ENCODE measurements at regions not wholly inside any gene's neighbourhood (a gene's known extent, or its start where the extent isn't known, plus 50 kb on each side); places are given as distances from the start of the nearest gene placed in this dataset.

DNA sequence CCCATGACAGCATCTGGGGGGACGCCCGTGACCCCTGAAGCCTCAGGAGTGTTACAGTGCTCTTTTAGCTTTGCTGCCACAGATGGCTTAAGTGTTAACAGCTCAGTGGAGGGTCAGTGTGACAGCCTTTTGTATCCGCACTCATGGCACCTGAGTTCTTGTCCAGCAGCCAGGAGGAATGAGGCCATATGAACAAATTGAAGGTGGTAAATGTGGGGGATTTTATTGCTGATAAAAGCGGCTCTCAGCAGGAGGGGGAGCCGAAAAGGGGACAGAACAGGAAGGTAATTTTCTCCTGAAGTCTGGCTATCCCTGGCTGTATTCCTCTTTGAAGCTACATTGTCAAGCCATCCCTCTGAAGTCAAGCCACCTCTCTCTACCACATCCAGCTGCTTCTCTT, 441.0 kb downstream of the RAPGEF2 start:
- in situ Hi-C loops (cut with HindIII; ENCODE audit: low sequenced_read_pairs) = no loop called here

GRCh38 chr4:159545556-159545955, 442.7 kb downstream of the RAPGEF2 start:
- in situ Hi-C loops (cut with HindIII; ENCODE audit: low sequenced_read_pairs) = no loop called here

GRCh38 chr4:159547645-159548308, 444.9 kb downstream of the RAPGEF2 start:
- in situ Hi-C loops (cut with HindIII; ENCODE audit: low sequenced_read_pairs) = no loop called here

DNA sequence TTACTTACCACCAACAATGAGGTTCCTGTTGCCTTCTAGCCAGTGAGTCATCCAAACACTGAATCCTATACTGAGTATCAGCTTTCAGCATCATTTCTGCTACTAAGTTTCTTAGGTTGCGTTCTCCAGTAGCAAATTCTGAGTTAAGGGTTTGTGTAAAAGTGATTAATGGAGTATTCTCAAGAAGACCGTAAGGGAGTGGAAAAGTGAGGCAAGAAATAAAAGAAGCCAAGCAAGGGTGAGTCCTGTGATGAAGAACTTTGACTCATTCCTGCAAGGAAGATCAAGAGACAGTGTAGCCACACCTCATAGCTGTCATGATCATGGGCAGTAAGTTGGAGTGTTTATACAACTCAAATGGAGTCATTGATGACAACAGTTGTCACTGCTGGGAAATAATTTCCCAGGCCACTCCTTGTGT, 446.2 kb downstream of the RAPGEF2 start:
- in situ Hi-C loops (cut with HindIII; ENCODE audit: low sequenced_read_pairs) = no loop called here

DNA sequence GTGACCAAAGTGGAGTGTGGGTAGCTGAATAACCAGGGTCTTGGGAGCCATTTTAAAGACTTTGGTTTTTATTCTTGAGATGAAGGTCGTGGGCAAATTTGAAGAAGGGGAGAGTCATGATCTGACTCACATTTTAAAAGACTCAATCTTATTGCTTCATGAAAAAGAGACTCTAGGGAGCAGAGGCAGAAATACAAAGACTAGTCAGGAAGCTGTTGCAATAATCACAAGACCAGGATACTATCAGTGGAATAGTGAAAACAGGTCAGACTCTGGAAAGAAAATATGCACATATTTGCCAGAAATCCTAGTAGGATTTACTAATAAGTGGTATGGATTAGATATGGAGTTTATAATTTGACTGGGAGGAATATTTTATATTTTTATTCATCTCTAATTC, 448.4 kb downstream of the RAPGEF2 start:
- in situ Hi-C loops (cut with HindIII; ENCODE audit: low sequenced_read_pairs) = no loop called here

DNA sequence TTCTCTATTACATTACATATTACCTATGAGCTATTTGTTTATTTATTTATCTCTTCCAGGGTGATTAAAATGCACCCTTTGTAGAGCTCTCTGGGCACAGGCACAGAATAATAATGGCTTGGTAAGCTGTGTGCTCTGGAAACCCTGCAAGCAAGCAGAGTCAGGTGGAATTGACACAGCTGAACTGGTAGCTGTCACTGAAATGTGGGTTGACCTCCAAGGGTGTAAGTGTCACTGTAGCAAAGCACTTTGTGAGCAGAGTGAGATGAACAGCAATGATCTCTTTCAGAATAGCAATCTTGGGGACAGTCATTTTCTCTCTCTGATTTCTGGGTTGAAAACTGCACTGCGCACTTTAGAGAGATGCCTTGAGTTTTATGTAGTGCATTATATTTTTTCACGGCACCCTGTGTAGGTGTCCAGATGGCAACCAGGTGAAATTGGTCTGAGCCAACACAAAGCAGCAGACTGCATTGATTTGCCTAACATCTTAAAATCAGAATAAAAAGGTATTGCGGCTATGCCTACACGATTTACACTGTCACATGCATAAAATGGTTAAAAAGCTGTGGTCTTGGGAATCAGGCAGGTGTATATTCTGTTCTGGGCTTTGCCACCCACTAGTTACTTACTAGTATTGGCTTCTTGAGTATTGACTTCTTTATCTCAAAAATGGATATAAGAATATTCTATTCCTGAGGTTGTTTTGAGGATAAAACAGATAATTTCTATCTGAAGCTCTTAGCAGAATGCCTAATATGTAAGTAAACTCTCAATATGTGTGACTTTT, 450.3 kb downstream of the RAPGEF2 start:
- in situ Hi-C loops (cut with HindIII; ENCODE audit: low sequenced_read_pairs) = no loop called here

GRCh38 chr4:159555873-159556272, 453.0 kb downstream of the RAPGEF2 start:
- in situ Hi-C loops (cut with HindIII; ENCODE audit: low sequenced_read_pairs) = no loop called here

DNA sequence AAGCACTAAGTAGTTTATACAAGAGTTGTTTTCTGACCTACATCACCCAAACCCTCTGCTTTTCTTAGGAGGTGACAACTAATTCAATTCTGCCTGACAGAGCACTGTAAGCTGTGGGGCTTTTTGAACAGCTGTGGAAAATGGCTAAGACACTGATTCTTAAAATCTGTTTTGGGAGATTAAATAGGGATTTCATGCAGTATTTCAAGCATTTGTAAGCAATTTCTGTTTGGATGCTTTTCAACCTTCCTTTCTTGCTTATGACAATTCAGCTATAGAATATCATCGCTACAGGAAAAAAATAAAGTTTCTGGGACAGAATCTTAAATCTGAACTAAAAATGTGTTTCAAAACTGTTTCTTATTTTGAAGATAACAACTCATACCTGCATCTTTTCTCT, 459.5 kb downstream of the RAPGEF2 start:
- in situ Hi-C loops (cut with HindIII; ENCODE audit: low sequenced_read_pairs) = no loop called here

DNA sequence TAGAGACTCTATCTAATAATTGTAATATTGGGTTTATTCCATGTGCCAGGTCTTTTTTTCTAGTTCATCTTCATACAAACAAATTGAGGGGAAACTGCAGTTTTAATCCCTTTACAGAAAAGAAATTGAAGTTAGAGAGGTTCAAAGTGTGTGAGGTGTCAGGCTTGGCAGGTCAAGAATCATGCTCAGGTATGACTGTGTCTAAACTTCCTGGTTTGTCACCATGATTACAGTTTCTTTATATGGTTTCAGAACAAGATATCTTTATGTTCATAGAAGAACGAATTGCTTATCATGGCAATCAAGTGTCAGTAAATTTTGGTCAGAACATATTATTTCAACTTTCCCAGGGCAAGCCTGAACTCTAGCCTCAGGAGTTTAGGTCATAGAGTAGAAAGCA, 460.4 kb downstream of the RAPGEF2 start:
- in situ Hi-C loops (cut with HindIII; ENCODE audit: low sequenced_read_pairs) = no loop called here

GRCh38 chr4:159564615-159565014, 461.7 kb downstream of the RAPGEF2 start:
- in situ Hi-C loops (cut with HindIII; ENCODE audit: low sequenced_read_pairs) = no loop called here

GRCh38 chr4:159566786-159567185, 463.9 kb downstream of the RAPGEF2 start:
- in situ Hi-C loops (cut with HindIII; ENCODE audit: low sequenced_read_pairs) = no loop called here

DNA sequence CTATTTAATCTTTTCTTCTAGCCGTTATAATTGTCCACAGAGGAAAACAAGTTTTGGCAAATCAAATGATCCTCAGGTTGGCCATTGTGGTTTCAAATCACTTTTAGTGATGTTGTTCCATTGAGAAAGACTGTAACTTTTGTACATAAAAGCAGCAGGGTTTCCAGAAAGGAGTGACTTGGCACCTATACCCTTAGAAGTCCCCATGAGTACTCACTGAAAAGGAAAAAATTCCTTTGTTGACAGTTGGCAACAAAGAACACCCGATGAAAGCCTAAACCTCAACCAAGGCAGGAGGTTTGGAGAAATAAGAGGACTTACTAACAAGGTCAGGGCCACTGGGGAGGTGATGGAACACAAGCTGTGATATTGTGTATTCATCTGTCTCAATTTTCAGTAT, 474.4 kb downstream of the RAPGEF2 start:
- in situ Hi-C loops (cut with HindIII; ENCODE audit: low sequenced_read_pairs) = no loop called here

DNA sequence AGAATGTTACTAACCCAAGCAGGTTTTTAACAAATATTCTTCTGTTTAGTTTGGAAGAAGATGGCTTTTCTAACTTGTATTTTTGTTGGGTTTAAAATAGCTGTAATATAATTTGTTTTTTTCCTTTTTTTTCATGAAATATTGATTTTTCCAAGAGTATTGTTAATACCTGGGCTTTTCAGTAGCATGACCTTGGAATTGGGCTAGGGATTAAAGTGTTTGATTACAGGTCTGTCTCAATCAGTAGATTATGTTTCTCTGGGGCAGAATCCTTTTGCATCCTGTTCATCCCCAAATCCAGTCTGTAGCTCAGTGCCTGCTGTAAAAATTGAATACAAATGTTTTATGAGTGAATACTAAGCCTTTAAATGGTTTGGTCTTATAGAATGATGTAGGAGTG, 479.8 kb downstream of the RAPGEF2 start:
- in situ Hi-C loops (cut with HindIII; ENCODE audit: low sequenced_read_pairs) = no loop called here

DNA sequence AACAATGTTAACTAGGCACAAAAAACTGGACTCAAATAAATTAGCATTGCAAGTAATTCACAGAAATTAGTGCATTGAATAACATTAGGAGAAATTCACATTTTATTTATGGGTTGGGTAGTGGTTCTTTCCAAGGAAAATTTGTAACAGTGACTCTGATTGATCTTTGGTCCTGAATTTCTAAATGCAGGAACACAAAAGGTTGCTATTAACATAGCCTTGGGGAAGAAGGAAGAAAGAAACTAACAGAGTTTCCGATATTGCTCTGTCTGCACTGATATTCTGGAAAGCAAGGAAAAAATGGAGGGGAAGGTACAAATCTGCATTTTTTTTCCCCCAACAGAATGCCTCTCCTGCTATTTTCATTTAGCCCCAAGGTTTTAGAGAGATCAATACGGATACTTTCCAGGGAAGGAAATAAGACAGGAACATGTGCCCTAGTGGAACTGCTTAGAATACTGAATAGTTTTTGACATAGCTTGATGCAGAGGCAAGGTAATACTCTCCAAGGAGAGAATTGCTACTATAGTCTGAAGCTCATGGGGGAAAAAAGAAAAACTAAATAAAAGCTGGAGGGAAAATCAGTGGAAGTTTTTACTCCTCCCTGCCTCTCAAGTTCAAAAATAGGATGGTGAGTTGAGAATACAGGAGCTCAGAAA, 490.1 kb downstream of the RAPGEF2 start:
- in situ Hi-C loops (cut with HindIII; ENCODE audit: low sequenced_read_pairs) = no loop called here

GRCh38 chr4:159593681-159594080, 490.8 kb downstream of the RAPGEF2 start:
- in situ Hi-C loops (cut with HindIII; ENCODE audit: low sequenced_read_pairs) = no loop called here

- in situ Hi-C loops (cut with HindIII; ENCODE audit: low sequenced_read_pairs) = no loop called here
These were observed 491.7 kb downstream of the RAPGEF2 start for GRCh38 chr4:159594576-159594975.

- in situ Hi-C loops (cut with HindIII; ENCODE audit: low sequenced_read_pairs) = loop anchor here (5.0 kb wide), 1 partner anchor 47 kb away; no protein-coding TSS in a partner anchor
These were observed 492.2 kb downstream of the RAPGEF2 start for GRCh38 chr4:159595101-159595500.

- in situ Hi-C loops (cut with HindIII; ENCODE audit: low sequenced_read_pairs) = loop anchor here (5.0 kb wide), 1 partner anchor 44 kb away; no protein-coding TSS in a partner anchor
These were observed 495.7 kb downstream of the RAPGEF2 start for GRCh38 chr4:159598602-159599001.

- in situ Hi-C loops (cut with HindIII; ENCODE audit: low sequenced_read_pairs) = no loop called here
These were observed 497.2 kb downstream of the RAPGEF2 start for GRCh38 chr4:159600061-159600460.

DNA sequence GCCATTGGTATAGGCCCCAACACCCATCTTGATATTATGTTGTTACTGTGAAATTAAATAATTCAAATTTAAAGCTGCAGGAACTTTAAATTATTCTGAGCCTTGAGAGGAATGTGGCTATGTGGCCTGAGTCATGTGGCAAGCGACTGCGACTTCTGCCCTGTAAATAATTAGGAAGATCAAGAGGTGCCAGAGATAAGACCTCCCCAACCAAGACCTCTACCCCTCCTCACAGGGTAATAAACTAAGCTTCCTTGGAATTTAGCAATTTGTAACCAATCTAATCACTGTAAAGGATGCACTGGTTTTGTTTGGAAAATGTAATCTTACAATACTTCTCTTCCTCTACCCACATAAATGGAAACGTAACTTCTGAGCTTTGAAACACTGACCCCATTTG, 501.9 kb downstream of the RAPGEF2 start:
- in situ Hi-C loops (cut with HindIII; ENCODE audit: low sequenced_read_pairs) = no loop called here

GRCh38 chr4:159606835-159607234, 504.0 kb downstream of the RAPGEF2 start:
- in situ Hi-C loops (cut with HindIII; ENCODE audit: low sequenced_read_pairs) = no loop called here

DNA sequence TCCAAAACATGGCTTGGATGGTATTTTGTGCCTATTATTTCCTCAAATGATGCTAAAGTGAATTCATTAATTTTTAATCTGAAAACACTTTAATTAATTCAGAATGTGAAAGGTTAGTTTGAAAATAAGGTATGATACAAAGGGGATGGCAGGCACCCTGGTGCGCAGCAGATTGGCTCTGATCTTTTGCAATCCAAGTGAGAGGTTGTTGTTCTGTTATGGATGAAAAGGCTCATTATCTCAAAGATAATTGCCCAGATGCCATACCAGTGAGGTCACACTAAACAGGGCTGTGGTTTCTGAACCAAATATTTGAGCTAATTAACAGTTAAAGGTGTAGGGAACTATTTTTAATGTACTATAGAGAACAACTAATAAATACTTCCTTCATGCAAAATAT, 504.9 kb downstream of the RAPGEF2 start:
- in situ Hi-C loops (cut with HindIII; ENCODE audit: low sequenced_read_pairs) = no loop called here

All from endothelial cell of hepatic sinusoid (primary cell).